ENCODE measurements at regions not wholly inside any gene's neighbourhood (a gene's known extent, or its start where the extent isn't known, plus 50 kb on each side); places are given as distances from the start of the nearest gene placed in this dataset.

GRCh38 chr17:54841656-54842055 lies 59.0 kb upstream of the TOM1L1 start:
- Histone ChIP-seq H2AK5ac (ENCODE audit: low read depth, low read length) (no peak overlapping the region), H3K9me3 (ENCODE audit: control insufficient read depth, insufficient read depth, low read length) (peaks cover 5% of the 10 kb centered on the region; the same call in 1 of the 2 replicates), H4K20me1 (ENCODE audit: insufficient read depth, low read length) (no peaks in the 10 kb centered on the region), H2AFZ (replicated peaks; ENCODE audit: low read length, poor library complexity) (no peak overlapping the region), H3K4me3 (ENCODE audit: insufficient read depth, low read depth, low read length) (no peak overlapping the region), H4K5ac (ENCODE audit: low read depth, low read length) (no peak overlapping the region), H3K18ac (ENCODE audit: low read depth, low read length) (no peak overlapping the region), H2BK20ac (ENCODE audit: low read depth, low read length) (no peak overlapping the region), H3K27ac (ENCODE audit: insufficient read depth, low read length) (no peak overlapping the region), H3K4ac (ENCODE audit: low read depth, low read length) (no peak overlapping the region), H2BK120ac (ENCODE audit: low read depth, low read length) (no peak overlapping the region), H3K79me1 (ENCODE audit: low read depth in 1 of 2, low read length in 2 of 2) (no peaks in the 10 kb centered on the region), H3K9me1 (ENCODE audit: insufficient read depth, low read length) (no peaks in the 10 kb centered on the region), H3K36me3 (ENCODE audit: control insufficient read depth, insufficient read depth, low read length) (no peaks in the 10 kb centered on the region), H2BK15ac (ENCODE audit: low read depth, low read length) (no peak overlapping the region), H2AK9ac (replicated peaks; ENCODE audit: low read depth, low read length, poor library complexity) (no peak overlapping the region), H3K9ac (ENCODE audit: low read depth, low read length) (no peak overlapping the region), H3K23ac (ENCODE audit: low read depth, low read length) (no peak overlapping the region), H4K91ac (ENCODE audit: insufficient read depth, low read depth, low read length) (no peak overlapping the region), H3K27me3 (ENCODE audit: control insufficient read depth, insufficient read depth, low read length) (no peaks in the 10 kb centered on the region), H3K4me1 (ENCODE audit: control insufficient read depth, insufficient read depth, low read length) (no peaks in the 10 kb centered on the region), H3K56ac (ENCODE audit: extremely low read depth, insufficient read depth, low read length) (no peak overlapping the region), H3K14ac (replicated peaks; ENCODE audit: low read depth, low read length) (no peak overlapping the region), H2BK5ac (ENCODE audit: low read depth, low read length, poor library complexity, severe bottlenecking) (no peak overlapping the region), H4K8ac (ENCODE audit: low read depth in 2 of 2, low read length in 2 of 2) (no peak overlapping the region), H3K4me2 (ENCODE audit: low read depth, low read length) (no peak overlapping the region)
- ATAC-seq (ENCODE audit: low read depth) (no peak), DNase-seq (no peak)
- POLR2A ChIA-PET (ENCODE audit: unreplicated experiment): no interaction called here
- CTCF ChIA-PET: no interaction called here
- no TSS peak for BruUV-seq (replicated peaks)
- TF ChIP-seq BHLHE40 (IDR thresholded peaks at IDR 0.05; ENCODE audit: low read depth, low read length): no peak
- TF ChIP-seq ELK1 (IDR thresholded peaks at IDR 0.05; ENCODE audit: borderline replicate concordance, low read depth, low read length): no peak
- TF ChIP-seq RCOR1 (IDR thresholded peaks at IDR 0.05; ENCODE audit: insufficient replicate concordance, low read length): no peak
- no peak for TF ChIP-seq RFX5 (IDR thresholded peaks at IDR 0.05; ENCODE audit: low read depth, low read length)
- no peak for TF ChIP-seq USF2 (IDR thresholded peaks at IDR 0.05; ENCODE audit: low read depth, low read length)
- TF ChIP-seq MAZ (IDR thresholded peaks at IDR 0.05; ENCODE audit: borderline replicate concordance, low read depth, low read length): no peak
- no peak for TF ChIP-seq MAFK (IDR thresholded peaks at IDR 0.05; ENCODE audit: low read depth, low read length)
- TF ChIP-seq CHD1 (IDR thresholded peaks at IDR 0.05; ENCODE audit: low read depth, low read length): no peak
- TF ChIP-seq POLR2A (IDR thresholded peaks at IDR 0.05; ENCODE audit: low read depth, low read length): no peak
- dilution Hi-C loops (cut with HindIII; ENCODE audit: low sequenced_read_pairs, unreplicated experiment) (no loop called here), intact Hi-C loops (cut with micrococcal nuclease) (no loop called here), in situ Hi-C loops (cut with MboI; ENCODE audit: low sequenced_read_pairs) (no loop called here)
- WGBS, 2 experiments (ENCODE audit: extremely low coverage in 2 of 2, insufficient read length in 1 of 2): no CpG with 5 or more reads among the region's 2 CpGs

All from IMR-90 (cell line).